Superior temporal gyrus (tissue), 1 donor: ENCODE measurements at regions not wholly inside any gene's neighbourhood (a gene's known extent, or its start where the extent isn't known, plus 50 kb on each side); places are given as distances from the start of the nearest gene placed in this dataset.
A peak's percentile ranks its signal among the peaks of the same experiment; 100 is the strongest.
"Not testable (repeated sequence)": the region's sequence is repeated elsewhere in the genome, so short reads cannot be mapped to it uniquely, and the experiment has no call there.

Experiments
- DNase-seq: peaks from one replicate; pipeline ENCODE4 v3.0.0-alpha.2; 2016; ENCODE audit errors: extremely low spot score

DNA sequence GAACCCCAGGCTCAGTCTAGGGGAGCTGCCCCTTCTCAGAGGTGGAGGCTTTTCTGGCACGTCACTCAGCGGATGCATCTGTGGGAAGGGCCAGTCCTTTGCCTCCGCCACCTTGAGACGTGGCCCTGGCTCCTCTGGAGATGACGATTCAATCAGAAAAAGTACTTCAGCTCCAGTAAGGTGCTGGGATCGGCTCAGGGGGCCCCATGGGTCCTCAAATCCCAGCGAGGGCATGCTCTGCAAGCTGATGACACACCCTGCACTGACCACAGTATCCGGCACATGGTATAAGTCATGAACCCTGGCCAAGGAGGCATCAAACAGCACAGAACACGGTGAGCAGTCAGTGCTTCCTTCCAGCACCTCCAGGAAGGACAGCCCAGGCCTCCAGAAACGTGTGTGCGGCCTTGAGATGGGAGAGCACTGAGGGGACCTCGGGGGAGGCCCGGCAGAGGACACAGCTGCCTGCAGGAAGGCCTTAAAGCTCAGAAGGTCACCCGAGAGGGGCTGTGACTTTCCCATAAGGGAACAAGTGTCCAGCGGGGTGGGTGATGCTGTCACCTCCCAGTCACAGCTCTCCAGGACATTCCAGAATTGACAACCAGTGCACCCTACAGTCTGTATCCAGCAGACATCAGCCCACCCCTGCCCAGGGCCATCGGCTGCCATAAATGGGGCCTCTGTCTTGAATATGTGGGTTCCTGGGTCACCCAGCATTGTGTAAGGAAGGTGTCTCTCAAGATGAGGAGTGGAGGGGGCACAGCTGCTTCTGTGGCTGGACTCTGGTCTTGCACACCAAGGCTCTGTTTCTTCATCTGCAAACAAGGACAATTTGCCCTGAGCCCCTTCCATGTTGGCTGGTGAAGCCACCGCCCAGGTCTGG is 205.8 kb downstream of the NDUFA10 start:
- no peak for DNase-seq

DNA sequence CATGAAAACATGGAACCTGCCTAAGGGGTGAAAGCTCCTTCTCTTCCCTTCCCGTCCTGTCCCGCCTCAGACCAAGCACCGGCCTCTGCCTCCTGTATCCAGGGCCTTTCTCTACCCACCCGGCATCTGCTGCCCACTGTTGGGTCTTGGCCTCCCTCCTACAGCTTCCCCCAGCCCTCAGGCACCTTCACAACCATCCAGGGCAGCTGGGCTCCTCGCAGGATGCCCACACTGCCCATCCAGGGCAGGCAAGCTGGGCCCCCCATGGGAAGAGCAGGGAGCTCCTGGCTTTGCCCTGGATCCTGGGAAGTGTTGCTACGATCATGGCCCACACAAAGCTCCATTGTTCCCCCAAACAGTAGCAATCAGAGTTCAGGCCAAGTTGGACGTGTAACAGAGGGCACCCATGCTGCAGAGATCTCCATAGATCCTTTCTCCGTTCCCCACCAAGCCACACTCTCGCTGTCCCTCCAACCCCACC is 206.6 kb downstream of the NDUFA10 start:
- peak; percentile 83 for DNase-seq

DNA sequence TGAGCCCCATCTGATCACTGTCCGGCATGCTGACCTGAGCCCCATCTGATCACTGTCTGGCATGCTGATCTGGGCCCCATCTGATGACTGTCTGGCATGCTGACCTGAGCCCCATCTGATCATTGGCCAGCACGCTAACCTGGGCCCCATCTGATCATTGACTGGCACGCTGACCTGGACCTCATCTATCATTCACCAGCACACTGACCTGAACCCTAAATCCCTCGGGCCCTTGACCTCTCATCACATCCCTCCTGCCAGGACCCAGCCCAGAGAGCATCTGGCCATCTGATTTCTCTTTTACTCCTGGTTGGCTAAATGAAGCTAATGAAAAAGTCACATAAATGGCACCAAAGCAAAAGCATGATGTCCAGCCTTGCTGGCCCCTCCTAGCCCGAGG is 207.1 kb downstream of the NDUFA10 start:
- DNase-seq: no peak

DNA sequence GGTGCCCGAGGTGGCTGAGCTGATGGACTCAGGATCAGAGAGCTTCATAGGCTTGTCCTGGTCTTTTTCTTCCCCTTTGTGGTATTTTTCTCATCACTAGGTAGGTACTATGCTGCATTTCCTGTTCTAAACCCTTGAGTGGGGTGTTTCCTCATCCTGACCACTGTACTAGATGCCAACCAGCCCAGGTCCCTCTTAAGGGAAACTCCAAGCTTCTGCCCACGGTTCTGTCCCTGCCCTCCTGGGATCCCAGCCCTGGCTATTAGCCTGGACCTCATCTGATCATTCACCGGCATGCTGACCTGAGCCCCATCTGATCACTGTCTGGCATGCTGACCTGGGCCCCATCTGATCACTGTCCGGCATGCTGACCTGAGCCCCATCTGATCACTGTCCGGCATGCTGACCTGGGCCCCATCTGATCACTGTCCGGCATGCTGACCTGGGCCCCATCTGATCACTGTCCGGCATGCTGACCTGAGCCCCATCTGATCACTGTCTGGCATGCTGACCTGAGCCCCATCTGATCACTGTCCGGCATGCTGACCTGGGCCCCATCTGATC is 207.6 kb downstream of the NDUFA10 start:
- not testable (repeated sequence) for DNase-seq

DNA sequence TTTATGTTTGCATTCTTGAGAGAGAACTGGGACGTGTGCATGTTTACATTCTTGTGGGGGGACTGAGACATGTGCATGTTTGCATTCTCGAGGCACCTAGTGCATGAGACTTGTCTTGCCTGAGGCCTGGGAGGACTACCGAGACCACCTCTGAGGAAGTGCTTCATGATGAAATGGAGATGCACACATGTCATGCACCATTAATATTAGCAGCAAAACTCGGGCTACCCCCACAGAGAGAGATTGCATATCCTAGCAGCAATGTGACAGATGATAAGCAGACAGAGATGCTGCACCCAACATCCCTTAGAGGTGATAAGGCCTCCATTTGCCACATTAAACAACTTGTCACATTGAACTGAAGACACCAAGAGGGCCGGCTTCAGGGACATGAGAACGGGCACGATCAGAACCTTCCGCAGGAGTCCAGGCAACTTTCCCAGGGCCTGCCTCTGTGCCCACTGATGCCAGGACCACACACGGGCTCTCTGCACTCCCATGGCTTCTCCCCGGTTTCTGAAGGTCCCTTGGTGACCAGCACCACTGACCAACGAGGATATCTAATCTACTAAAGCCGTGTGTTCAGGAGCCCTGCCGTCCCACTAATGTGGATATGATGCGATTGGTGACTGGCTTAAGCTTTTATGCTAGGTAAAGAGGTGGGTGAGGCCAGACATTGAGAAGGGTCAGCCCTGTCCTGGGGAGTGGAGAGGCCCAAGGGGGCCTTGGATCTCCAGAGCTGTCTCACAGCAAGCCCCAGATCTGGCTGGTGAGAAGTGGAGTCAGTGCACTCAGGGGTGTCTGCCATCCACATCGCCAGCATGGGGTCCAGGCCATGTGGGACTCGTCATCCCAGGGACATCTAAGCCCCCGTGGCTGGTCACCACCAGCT is 208.3 kb downstream of the NDUFA10 start:
- no peak for DNase-seq

DNA sequence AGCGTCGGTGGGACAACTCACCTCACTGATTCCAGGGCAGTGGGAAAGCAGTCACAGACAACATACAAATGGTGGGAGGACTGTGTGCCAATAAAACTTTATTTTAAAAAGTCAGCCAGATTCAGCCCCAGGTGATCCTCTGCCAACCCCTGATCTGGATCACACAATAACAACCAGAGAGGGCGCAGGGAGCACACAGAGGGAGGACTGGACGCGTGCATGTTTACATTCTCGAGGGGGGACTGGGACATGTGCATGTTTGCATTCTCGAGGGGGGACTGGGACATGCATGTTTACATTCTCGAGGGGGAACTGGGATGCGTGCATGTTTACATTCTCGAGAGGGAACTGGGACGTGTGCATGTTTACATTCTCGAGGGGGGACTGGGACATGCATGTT is 209.5 kb downstream of the NDUFA10 start:
- DNase-seq: no peak

DNA sequence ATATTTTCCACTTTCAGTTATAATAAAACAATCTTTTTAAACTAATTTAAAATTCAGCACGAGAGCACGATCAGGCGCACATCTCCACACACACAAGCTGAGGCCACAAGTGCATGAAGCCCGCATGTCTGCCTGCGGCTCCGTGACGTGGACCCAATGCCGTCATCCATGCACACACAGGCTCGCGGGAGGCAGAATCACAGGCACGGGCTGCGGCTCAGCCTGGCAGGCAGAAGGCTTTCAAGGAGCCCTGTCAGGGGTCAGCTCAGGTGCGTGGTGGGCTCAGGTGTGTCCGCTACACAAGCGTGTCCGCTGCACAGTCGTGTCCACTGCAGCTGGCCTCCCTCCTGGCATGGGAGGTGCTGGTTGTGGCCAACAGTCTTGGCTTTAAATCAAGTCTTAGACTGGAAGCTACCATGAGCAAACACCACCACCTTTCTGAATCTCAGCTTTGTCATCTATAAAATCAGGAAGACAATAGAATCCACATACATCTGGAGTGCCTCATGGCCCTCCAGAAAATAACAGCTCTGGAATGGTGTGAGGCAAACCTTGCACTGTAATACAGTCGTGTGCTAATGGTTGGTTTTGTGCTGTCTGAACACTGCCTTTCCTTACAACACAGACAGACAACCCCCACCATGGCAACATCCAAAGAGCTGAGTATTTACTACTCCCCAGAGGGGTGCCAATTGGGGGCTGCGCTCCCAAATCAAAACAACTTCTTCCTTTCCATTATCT is 210.1 kb downstream of the NDUFA10 start:
- DNase-seq: no peak

DNA sequence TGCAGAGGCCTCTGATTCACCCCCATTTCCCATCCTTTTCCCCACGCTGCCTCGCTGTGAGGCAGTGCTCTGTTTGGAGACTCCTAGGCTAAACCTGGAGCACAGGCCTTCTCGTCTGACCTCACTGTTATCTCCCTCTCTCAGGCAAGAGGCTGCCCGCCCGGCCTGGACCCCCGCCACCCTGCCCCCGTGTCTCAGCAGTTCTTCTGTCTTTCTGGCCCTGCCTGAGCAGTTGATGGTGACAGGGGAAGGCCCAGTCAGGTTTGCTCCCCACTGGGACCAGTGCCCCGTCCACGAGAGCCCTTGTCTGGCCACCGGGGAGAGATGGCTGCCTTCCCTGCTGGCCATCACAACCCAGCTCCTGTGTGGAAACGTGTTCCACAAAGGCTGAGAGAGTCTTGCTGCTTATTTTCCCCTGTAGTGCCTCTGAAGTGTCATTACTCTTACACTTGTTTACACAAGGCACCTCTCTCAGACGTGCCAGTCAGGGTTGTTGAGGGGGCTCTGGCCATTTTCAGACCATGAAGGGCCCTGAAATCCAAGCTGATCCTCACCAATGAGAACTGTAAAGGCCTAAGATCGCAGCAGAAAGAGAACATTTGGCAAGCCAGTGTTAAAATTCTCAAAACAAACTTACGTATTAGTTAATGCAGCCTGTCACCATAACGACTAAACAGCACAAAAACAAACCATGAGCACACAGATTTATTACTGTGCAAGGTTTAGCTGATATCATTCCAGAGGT is 210.9 kb downstream of the NDUFA10 start:
- DNase-seq: no peak

DNA sequence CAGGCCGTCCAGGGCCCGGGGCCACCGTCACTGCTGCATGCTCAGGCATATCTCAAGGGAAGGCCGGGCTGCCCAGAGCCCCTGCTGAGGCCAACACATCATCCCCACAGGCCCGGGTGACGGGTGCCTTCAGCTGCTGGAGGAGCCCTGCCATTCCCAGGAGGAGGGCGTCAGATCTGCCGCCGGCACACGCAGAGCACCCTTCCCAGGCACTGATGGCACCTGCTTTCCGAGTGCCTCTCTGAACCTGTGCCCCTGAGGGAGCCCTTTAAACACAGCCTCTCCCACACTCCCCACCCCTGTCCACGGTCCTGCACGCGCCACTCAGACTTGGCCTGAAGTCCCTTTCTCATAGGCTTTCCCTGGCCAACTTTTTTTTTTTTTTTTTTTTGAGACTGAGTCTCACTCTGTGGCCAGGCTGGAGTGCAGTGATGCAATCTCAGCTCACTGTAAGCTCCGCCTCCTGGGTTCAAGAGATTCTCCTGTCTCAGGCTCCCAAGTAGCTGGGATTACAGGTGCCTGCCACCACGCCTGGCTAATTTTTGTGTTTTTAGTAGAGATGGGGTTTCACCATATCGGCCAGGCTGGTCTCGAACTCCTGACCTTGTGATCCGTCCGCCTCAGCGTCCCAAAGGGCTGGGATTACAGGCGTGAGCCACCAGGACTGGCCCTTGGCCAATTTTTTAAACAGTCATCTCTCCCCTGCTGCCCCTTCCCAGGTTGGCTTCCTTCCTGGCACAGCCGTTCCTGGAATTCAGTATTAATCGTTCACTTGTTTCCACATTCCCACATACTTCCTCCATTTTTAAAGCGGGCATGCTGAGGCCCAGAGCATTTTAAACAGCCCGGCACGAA is 211.7 kb downstream of the NDUFA10 start:
- no peak for DNase-seq

DNA sequence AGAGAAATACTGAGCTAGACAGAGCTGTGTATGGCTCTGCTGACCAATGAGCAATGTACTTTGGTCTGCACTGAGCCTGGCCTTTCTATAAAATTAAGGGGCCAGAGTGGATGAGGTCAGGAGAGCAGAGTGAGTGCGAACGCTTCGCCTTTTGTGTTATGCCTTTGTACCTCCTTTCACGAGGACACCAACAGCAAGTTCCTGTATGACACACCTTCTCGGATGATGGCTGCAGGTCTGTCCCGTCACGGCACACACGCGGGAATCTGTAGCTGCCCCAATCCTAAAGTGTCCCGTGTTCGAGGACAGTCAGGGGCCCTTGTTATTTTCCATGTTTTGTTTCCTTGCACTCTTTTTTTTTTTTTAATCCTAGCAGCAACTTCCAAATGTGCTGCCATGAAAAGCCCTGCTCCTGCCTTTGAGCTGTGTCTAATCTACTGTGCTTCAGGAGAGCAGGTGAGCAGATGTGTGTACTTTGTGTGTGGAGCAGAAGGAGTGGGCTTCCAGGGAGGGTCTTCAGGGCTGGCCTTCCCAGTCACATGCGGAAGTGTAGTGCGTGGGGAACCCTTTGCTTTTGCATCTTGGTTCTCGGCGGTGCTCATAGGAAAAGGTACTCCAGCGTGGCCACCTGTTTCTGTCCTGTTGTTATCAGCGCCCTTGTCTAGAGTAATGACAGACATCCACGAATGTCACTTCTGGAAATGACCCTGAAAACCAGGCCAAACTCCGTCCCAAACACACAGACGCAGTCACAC is 213.2 kb downstream of the NDUFA10 start:
- no peak for DNase-seq

DNA sequence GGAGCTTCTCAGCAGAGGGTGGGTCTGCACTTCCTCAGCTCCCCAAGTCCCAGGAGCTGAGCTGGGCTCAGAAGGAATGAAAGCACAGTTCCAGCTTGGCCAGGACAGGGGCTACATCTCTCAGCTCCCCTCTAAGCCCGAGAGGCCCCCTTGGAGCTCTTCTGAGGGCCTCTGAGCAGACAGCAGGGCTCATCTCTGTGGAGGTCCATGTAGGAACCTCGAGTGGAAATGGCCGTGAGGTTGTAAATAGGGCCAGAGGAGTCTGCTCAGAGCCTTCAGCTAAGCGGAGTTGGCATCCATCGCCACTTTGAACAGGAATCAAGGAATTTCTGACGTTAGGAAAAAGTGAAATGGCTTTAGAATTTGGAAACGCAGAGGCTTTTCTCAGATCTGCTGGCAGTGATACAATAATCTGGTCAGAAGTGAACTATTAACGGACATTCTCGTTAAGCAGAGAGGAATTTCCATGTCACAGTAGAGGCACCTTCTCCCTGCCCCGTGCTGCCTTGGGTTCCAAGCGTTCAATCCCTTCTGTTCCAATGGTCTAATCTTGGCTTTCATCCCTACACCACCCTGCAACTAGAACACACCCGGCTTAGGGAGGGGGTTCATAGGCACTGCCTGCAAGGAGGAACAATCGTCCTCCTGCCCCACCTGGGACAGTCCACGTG is 213.9 kb downstream of the NDUFA10 start:
- no peak for DNase-seq

DNA sequence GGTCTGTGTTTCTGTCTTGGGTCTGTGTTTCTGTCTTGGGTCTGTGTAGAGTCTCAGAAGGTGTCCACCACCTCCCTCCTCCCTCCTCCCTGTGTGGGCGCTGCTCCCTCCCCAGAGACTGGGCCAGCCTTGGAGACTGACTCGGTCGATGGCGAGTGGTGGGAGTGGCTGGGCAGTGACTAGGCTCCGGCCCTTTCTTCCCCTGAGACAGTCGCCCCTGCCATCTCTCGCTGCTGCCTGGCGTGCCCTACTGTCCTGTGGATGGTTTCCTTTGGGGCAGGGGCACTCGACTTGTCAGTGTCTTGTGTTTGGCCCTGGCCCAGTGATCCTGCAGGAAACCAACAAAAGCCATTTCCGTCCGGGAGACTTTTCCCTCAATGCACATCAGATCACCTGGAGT is 215.8 kb downstream of the NDUFA10 start:
- no peak for DNase-seq

DNA sequence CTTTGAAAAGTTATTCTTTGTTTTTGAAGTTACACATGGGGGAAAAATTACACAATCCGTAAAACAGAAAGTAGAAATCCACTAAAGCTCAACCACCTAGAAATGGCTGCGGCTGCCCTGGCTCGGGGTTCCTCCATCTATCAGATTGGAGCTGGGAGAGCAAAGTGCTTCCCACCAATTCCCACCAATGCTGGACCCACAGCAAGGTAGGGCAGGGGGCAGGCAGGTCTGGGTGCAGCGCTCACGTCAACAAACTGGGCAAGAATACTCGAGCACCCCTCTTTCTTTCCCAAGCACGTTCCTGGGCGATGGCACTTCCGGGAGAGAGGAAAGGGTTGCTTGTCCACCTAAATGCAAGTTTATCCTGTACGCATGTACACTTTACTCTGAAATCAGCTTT is 217.6 kb downstream of the NDUFA10 start:
- no peak for DNase-seq

DNA sequence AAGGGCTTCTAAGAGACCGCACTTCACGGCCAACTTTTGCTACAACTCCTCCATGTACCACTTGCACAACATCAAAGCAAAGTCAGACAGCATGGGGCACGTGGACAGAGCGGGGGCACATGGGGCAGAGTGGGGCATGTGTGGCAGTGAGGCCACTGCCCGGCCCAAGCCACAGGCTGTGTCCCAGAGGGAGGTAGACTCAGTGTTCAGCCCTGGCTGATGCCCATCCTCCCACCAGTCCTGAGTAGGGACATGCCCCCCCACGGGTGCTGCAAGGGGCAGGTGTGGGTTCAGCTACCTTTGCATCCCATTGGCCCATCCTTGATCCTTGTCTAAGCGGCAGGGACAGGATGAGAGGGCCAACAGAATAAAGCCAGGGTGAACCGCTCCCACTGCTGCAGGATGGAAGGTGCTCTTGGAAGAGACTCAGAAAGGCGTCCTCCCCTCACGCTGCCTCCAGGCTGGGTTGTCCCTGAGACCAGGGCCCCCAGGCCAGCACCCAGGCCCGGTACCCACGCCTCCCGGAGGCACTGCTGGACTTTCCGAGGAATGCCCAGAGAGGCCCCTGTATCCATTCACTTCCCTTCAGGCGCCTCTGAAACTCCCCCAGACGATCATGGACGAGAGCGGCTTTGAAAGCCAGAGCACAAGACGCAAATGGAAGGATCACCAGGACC is 218.2 kb downstream of the NDUFA10 start:
- no peak for DNase-seq

DNA sequence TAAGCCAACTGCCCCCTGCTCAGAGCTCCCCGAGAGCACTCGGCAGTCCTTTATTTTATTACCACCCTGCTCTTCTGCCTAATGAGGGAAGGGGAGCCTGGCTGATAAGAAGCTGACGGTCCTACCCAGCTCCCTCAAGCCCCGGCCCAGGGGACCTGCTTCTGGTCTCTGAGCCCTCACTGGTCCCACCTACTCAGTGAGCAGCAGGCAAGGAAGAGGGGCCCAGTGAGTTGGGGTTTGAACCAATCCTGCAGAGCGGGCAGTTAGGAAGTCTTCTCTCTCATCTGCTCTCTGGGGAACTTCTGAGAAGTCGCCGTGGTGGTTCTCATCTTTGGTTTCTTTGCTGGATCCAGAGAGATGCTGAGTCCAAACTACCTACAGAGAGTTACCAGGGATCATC is 218.9 kb downstream of the NDUFA10 start:
- DNase-seq: no peak

DNA sequence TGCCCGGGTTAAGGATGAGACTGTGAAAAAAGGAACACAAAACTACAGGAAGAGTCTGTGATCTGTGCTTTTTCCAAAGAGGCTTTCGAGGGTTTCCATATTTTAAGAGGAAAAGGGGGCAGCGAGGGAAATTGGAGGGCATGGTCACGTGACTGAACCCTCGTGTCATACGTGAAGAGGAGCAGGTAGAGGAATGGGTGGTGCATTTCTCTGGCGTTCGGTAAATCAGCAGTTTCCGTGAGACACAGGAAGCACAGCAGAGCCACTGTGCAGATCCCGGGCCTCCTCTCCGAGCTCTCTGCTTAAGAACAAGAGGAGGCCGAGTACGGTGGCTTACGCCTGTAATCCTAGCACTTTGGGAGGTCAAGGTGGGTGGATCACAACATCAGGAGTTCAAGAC is 219.7 kb downstream of the NDUFA10 start:
- DNase-seq: no peak

DNA sequence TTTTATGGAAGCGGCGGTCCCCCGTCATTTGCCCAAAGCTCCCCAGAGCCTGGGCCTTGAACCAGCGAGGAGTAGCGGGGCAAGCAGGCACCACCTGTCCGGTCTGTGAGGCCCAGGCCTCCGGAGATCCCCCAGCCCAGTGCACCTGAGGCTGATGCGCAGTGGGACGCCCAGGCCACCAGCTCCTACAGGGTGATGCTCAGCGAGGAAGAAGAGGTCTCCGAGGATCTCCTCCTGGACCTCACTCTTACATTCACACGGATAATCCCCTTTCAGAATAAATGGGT is 220.2 kb downstream of the NDUFA10 start:
- no peak for DNase-seq
